HCT116 (cell line): ENCODE measurements at regions not wholly inside any gene's neighbourhood (a gene's known extent, or its start where the extent isn't known, plus 50 kb on each side); places are given as distances from the start of the nearest gene placed in this dataset.

Experiments
- ATAC-seq: fragments of 200-7000 bp; cut with Tn5 transposase; 2 replicates; pipeline ENCODE4 v1.9.1; 2020; ENCODE audit warnings: mild to moderate bottlenecking, moderate library complexity
- BruUV-seq: library from RNA; stranded (reverse); fragments of 400-500 nt; replicated peaks from 2 replicates; lab custom pipeline; 2021; lab: Mats Ljungman, UMichigan
- CTCF ChIA-PET: fragments of 300-600 bp; sonication (Branson Sonifier 250); formaldehyde crosslinking; loops from one replicate; lab custom pipeline; 2021; ENCODE audit warnings: antibody characterized with exemption; lab: Charles Lee
- POLR2A ChIA-PET: fragments of 300-600, 350-600 bp; sonication (Branson Sonifier 250); formaldehyde crosslinking; loops from one replicate; lab custom pipeline; 2021; ENCODE audit warnings: antibody characterized with exemption; lab: Charles Lee
- RAD21 ChIA-PET, 2 experiments: fragments of 300-600 bp; sonication (Branson Sonifier 250); formaldehyde crosslinking; loops; one replicate each; lab custom pipeline; 2023; ENCODE audit warnings: low total read pairs in 2 of 2; ENCODE audit not compliant: uncharacterized antibody in 2 of 2, unreplicated experiment in 2 of 2, low non-redundant PET in 1 of 2; lab: Charles Lee
- DNase-seq: peaks from one replicate; pipeline ENCODE4 v3.0.0-alpha.2; 2010; ENCODE audit warnings: low read depth, low spot score
- H2AFZ ChIP-seq: fragments of 200-600 bp; shearing (Covaris generic), sonication (generic); 2 replicates; pipeline ENCODE4 v1.6.1; 2017; ENCODE audit warnings: low read depth, mixed run types, mixed read lengths, antibody characterized with exemption, low read length; ENCODE audit not compliant: poor library complexity, severe bottlenecking
- H3K27ac ChIP-seq: 2 replicates; pipeline ENCODE4 v1.5.1; 2012; ENCODE audit warnings: low read depth, low read length
- H3K27me3 ChIP-seq: fragments of 200-600 bp; sonication (generic); 2 replicates; pipeline ENCODE4 v1.6.1; 2016; ENCODE audit warnings: mixed run types, low read length, mixed read lengths; ENCODE audit not compliant: insufficient read depth
- H3K36me3 ChIP-seq, 2 experiments: fragments of 200-500 bp in 1 of 2; fragments of 200-600 bp in 1 of 2; sonication (Bioruptor generic) in 1 of 2; sonication (generic) in 1 of 2; 2 replicates each; pipeline versions ENCODE4 v1.5.1 to v1.6.1; 2014 to 2016; ENCODE audit warnings: low read length in 2 of 2, inconsistent platforms in 1 of 2, mixed read lengths in 1 of 2, mixed run types in 1 of 2; ENCODE audit not compliant: insufficient read depth in 2 of 2, control insufficient read depth in 1 of 2
- H3K4me1 ChIP-seq, 2 experiments: fragments of 200-600 bp in 1 of 2; sonication (generic) in 1 of 2; 2 replicates each; pipeline versions ENCODE4 v1.5.1 to v1.6.1; 2012 to 2017; ENCODE audit warnings: low read length in 2 of 2, inconsistent platforms in 1 of 2, mild to moderate bottlenecking in 1 of 2, mixed read lengths in 1 of 2, mixed run types in 1 of 2, moderate library complexity in 1 of 2; ENCODE audit not compliant: insufficient read depth in 2 of 2, control insufficient read depth in 1 of 2
- H3K4me2 ChIP-seq: fragments of 200-600 bp; sonication (generic); 2 replicates; pipeline ENCODE4 v1.6.1; 2017; ENCODE audit warnings: mixed run types, low read length, mixed read lengths
- H3K4me3 ChIP-seq, 2 experiments: fragments of 200-600 bp in 1 of 2; sonication (generic) in 1 of 2; replicated peaks in 1 of 2; 2 replicates each; pipeline ENCODE4 v1.5.1; 2011 to 2016; ENCODE audit warnings: low read length in 2 of 2, control low read depth in 1 of 2, low read depth in 1 of 2, mild to moderate bottlenecking in 1 of 2, mixed read lengths in 1 of 2, mixed run types in 1 of 2
- H3K79me2 ChIP-seq: fragments of 200-600 bp; sonication (generic); 2 replicates; pipeline ENCODE4 v1.6.1; 2017; ENCODE audit warnings: mild to moderate bottlenecking, mixed run types, low read length, moderate library complexity, mixed read lengths; ENCODE audit not compliant: insufficient read depth
- H3K9ac ChIP-seq: fragments of 200-600 bp; sonication (generic); 2 replicates; pipeline ENCODE4 v1.6.1; 2016; ENCODE audit warnings: low read length, mixed read lengths
- H3K9me2 ChIP-seq: fragments of 200-600 bp; sonication (generic), shearing (Covaris generic); 2 replicates; pipeline ENCODE4 v1.6.1; 2017; ENCODE audit warnings: mixed run types, mild to moderate bottlenecking, moderate library complexity; ENCODE audit not compliant: insufficient read depth
- H3K9me3 ChIP-seq, 2 experiments: fragments of 200-500 bp in 1 of 2; fragments of 200-600 bp in 1 of 2; sonication (Bioruptor generic) in 1 of 2; sonication (generic) in 1 of 2; 2 replicates each; pipeline ENCODE4 v1.6.1; 2014 to 2017; ENCODE audit warnings: low read length in 2 of 2, mixed read lengths in 2 of 2, inconsistent platforms in 1 of 2, low read depth in 1 of 2, mild to moderate bottlenecking in 1 of 2, mixed run types in 1 of 2, moderate library complexity in 1 of 2; ENCODE audit not compliant: control insufficient read depth in 1 of 2, insufficient read depth in 1 of 2
- H4K20me1 ChIP-seq: fragments of 200-600 bp; sonication (generic), shearing (Covaris generic); 2 replicates; pipeline ENCODE4 v1.6.1; 2017; ENCODE audit warnings: mixed run types, mild to moderate bottlenecking, moderate library complexity; ENCODE audit not compliant: insufficient read depth
- CBX3 ChIP-seq: IDR thresholded peaks from 2 replicates; pipeline ENCODE4 v1.6.1; 2012; ENCODE audit warnings: low read depth
- EZH2 ChIP-seq: fragments of 200-600 bp; sonication (generic); IDR thresholded peaks from 2 replicates; pipeline ENCODE4 v1.6.1; 2017; ENCODE audit warnings: antibody characterized with exemption, mixed run types
- FOSL1 ChIP-seq: IDR thresholded peaks from 2 replicates; pipeline ENCODE4 v1.6.1; 2012; ENCODE audit warnings: low read depth
- JUND ChIP-seq: IDR thresholded peaks from 2 replicates; pipeline ENCODE4 v1.6.1; 2012
- POLR2A ChIP-seq: IDR thresholded peaks from 2 replicates; pipeline ENCODE4 v1.7.0; 2011; ENCODE audit warnings: borderline replicate concordance; ENCODE audit not compliant: insufficient read depth, insufficient read length; ENCODE audit errors: extremely low read depth
- POLR2AphosphoS5 ChIP-seq: IDR thresholded peaks from 2 replicates; pipeline ENCODE4 v1.6.1; 2011; ENCODE audit warnings: mild to moderate bottlenecking, low read depth, low read length, moderate library complexity
- SIN3A ChIP-seq: IDR thresholded peaks from 2 replicates; pipeline ENCODE4 v1.6.1; 2012; ENCODE audit warnings: low read depth
- SP1 ChIP-seq: IDR thresholded peaks from 2 replicates; pipeline ENCODE4 v1.6.1; 2012; ENCODE audit warnings: low read depth
- SRF ChIP-seq: IDR thresholded peaks from 2 replicates; pipeline ENCODE4 v1.6.1; 2012; ENCODE audit warnings: low read depth
- YY1 ChIP-seq: IDR thresholded peaks from 2 replicates; pipeline ENCODE4 v1.6.1; 2011; ENCODE audit warnings: low read length, low read depth, moderate library complexity, mild to moderate bottlenecking; ENCODE audit not compliant: insufficient replicate concordance; ENCODE audit errors: extremely low read depth
- ZFX ChIP-seq: fragments of 450-650 bp; IDR thresholded peaks from 2 replicates; pipeline ENCODE4 v1.6.1; 2017
- intact Hi-C: fragments of 100-400 bp; cut with micrococcal nuclease; formaldehyde crosslinking; loops from 2 replicates; pipeline ENCODE4 v1.10.0; 2022
- TF ChIP-seq, protein P1 (sequence below): IDR thresholded peaks from 2 replicates; pipeline ENCODE4 v1.6.1; 2012
- TF ChIP-seq, protein P2 (sequence below): IDR thresholded peaks from 2 replicates; pipeline ENCODE4 v1.6.1; 2011; ENCODE audit warnings: mild to moderate bottlenecking, low read length, moderate library complexity; ENCODE audit not compliant: insufficient replicate concordance; ENCODE audit errors: extremely low read depth
- TF ChIP-seq, protein P3 (sequence below), 3 experiments: fragments of 200-600 bp in 1 of 3; sonication (generic) in 1 of 3; IDR thresholded peaks in 2 of 3; conservative IDR thresholded peaks in 1 of 3; 2 replicates each; pipeline ENCODE4 v1.5.1; 2012 to 2017; ENCODE audit warnings: low read depth in 2 of 3, low read length in 2 of 3, antibody characterized with exemption in 1 of 3, borderline replicate concordance in 1 of 3, control low read depth in 1 of 3, mild to moderate bottlenecking in 1 of 3, mixed read lengths in 1 of 3, mixed run types in 1 of 3, moderate library complexity in 1 of 3; ENCODE audit not compliant: insufficient read depth in 1 of 3

GRCh38 chr17:6340708-6341107, 94.2 kb downstream of the AIPL1 start:
- BruUV-seq = no TSS peak
- TF ChIP-seq SIN3A (no peak), JUND (no peak), SP1 (no peak), CBX3 (no peak)
- TF ChIP-seq, protein P1, sequence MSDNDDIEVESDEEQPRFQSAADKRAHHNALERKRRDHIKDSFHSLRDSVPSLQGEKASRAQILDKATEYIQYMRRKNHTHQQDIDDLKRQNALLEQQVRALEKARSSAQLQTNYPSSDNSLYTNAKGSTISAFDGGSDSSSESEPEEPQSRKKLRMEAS = no peak
- ChIA-PET RAD21 (no interaction called here), POLR2A (no interaction called here), CTCF (no interaction called here)
- H3K27me3 ChIP-seq = peaks cover 42% of the 10 kb centered on the region
- H3K9ac ChIP-seq = no peak overlapping the region
- no peaks in the 10 kb centered on the region for H4K20me1 ChIP-seq
- H2AFZ ChIP-seq = no peak overlapping the region
- no peak overlapping the region for H3K4me3 ChIP-seq
- no peak overlapping the region for H3K27ac ChIP-seq
- no peaks in the 10 kb centered on the region for H3K9me3 ChIP-seq
- H3K9me2 ChIP-seq = no peaks in the 10 kb centered on the region
- no peaks in the 10 kb centered on the region for H3K4me1 ChIP-seq
- ATAC-seq = no peak
- no peak for DNase-seq
- H3K4me2 ChIP-seq = no peak overlapping the region
- H3K36me3 ChIP-seq = no peaks in the 10 kb centered on the region
- H3K79me2 ChIP-seq = no peaks in the 10 kb centered on the region
- intact Hi-C loops = loop anchor here (5.0 kb wide), 1 partner anchor 48 kb away; no protein-coding TSS in a partner anchor

DNA sequence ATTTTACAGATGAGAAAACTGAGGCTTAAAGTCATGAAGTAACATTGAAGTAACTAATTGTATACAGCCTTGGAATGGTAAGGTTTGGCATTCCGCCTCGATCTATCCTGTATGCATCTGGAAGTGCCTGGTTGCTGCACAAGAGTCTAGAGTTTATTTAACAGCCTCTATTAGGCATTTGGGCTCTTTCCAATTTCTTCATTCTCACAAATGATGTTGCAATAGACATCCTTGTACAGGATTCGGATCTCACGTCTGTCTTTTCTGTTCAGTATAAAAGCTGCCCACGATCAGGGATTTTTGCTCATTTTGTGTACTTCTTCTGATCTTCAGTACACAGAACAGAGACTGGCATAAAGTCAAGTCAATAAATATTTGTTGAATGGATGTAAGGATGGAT, 100.5 kb downstream of the AIPL1 start:
- no peak overlapping the region for H3K4me2 ChIP-seq
- no TSS peak for BruUV-seq
- H3K9ac ChIP-seq = no peak overlapping the region
- ChIA-PET POLR2A (no interaction called here), CTCF (no interaction called here), RAD21 (no interaction called here)
- H3K36me3 ChIP-seq = no peaks in the 10 kb centered on the region
- no peak for DNase-seq
- no peaks in the 10 kb centered on the region for H3K9me3 ChIP-seq
- no peaks in the 10 kb centered on the region for H3K9me2 ChIP-seq
- peaks cover 49% of the 10 kb centered on the region for H3K27me3 ChIP-seq
- no peak overlapping the region for H3K27ac ChIP-seq
- ATAC-seq = no peak
- no peaks in the 10 kb centered on the region for H4K20me1 ChIP-seq
- intact Hi-C loops = no loop called here
- H3K4me1 ChIP-seq = no peaks in the 10 kb centered on the region
- H3K79me2 ChIP-seq = no peaks in the 10 kb centered on the region
- H2AFZ ChIP-seq = no peak overlapping the region
- TF ChIP-seq POLR2AphosphoS5 (no peak), YY1 (no peak), SRF (no peak), SP1 (no peak), ZFX (no peak), CBX3 (no peak), POLR2A (no peak), FOSL1 (no peak), EZH2 (no peak), SIN3A (no peak)
- TF ChIP-seq, protein P2, sequence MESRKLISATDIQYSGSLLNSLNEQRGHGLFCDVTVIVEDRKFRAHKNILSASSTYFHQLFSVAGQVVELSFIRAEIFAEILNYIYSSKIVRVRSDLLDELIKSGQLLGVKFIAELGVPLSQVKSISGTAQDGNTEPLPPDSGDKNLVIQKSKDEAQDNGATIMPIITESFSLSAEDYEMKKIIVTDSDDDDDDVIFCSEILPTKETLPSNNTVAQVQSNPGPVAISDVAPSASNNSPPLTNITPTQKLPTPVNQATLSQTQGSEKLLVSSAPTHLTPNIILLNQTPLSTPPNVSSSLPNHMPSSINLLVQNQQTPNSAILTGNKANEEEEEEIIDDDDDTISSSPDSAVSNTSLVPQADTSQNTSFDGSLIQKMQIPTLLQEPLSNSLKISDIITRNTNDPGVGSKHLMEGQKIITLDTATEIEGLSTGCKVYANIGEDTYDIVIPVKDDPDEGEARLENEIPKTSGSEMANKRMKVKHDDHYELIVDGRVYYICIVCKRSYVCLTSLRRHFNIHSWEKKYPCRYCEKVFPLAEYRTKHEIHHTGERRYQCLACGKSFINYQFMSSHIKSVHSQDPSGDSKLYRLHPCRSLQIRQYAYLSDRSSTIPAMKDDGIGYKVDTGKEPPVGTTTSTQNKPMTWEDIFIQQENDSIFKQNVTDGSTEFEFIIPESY = no peak
- TF ChIP-seq, protein P3, sequence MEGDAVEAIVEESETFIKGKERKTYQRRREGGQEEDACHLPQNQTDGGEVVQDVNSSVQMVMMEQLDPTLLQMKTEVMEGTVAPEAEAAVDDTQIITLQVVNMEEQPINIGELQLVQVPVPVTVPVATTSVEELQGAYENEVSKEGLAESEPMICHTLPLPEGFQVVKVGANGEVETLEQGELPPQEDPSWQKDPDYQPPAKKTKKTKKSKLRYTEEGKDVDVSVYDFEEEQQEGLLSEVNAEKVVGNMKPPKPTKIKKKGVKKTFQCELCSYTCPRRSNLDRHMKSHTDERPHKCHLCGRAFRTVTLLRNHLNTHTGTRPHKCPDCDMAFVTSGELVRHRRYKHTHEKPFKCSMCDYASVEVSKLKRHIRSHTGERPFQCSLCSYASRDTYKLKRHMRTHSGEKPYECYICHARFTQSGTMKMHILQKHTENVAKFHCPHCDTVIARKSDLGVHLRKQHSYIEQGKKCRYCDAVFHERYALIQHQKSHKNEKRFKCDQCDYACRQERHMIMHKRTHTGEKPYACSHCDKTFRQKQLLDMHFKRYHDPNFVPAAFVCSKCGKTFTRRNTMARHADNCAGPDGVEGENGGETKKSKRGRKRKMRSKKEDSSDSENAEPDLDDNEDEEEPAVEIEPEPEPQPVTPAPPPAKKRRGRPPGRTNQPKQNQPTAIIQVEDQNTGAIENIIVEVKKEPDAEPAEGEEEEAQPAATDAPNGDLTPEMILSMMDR (IDR thresholded peaks at IDR 0.05 in 2 of 3, conservative IDR thresholded peaks at IDR 0.05 in 1 of 3; ENCODE audit: borderline replicate concordance in 1 of 3, insufficient read depth in 1 of 3, low read depth in 2 of 3, low read length in 2 of 3) = no peak
- no peak overlapping the region for H3K4me3 ChIP-seq
